ENCODE measurements at regions not wholly inside any gene's neighbourhood (a gene's known extent, or its start where the extent isn't known, plus 50 kb on each side); places are given as distances from the start of the nearest gene placed in this dataset.

DNA sequence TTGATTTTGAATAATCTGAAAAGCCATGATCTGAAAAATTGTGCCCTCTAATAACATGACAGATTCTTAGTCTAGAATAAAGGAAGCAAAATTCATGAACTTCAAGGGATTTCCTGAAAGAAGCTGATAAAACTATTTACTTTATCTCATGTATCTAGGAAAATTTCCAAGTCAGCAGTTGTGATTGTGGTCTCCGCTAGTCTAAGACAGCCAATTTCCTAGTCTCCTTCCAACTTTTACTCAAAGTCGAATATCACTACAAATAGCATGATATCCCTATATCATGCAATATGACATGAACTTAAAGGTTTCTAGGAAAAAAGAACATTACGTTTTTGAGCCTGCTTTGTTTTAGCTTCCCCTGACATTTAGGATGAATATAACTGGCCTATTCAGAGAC is 202.1 kb upstream of the GHITM start:
- DNase-seq (ENCODE audit: low spot score): no peak

DNA sequence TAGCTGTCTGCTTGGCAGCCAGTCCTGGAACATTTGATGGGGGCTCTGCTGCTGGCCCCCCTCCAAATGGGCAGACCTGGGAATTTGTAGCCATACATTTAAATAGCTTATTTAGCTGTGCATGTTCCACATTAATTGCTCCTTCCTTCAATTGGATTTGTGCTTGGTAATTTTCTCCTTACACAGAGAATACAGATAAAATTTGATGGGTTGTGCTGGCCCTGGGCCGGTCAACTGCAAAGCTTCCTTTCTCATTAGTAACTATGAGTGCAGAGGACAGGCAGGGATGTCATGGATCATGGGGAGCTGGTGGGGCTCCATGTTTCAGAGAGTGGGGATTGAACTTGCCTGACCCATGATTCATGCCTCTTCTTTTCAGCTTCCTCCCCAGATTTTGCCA is 201.5 kb upstream of the GHITM start:
- DNase-seq (ENCODE audit: low spot score): no peak

DNA sequence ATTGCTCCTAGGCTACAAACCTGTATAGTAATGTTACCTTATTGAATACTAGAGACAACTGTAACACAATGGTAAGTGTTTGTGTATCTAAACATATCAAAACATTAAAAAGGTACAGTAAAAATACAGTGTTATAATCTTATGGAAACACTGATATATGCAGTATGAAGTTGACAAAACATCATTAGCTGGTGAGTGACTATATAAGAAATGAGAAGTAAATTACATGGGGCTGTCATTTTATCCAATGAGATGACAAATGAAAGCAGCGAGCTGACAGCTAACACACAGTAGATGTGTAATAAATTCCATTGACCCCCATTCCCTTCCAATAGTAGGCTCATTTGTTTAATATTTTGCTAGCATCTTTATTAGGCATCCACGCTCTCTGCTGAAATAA is 198.1 kb upstream of the GHITM start:
- no peak for DNase-seq (ENCODE audit: low spot score)

DNA sequence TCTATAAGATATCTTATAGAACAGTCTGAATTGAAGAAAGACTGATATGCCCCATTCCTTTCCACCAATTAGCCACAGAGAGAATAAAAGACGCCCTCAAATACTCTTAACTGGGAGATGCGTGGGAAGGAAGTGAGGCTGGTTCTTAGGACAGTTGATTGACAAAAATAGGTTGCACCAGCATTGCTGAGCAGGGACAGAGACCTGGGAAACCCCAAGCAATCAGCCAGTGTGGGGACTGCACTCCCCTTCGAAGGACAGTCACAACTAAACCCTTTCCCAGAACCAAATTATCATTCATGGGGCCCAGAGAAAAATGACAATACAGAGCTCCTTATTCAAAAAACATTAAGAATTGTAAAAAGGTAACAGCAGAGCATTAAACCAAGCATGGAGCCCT is 196.9 kb upstream of the GHITM start:
- no peak for DNase-seq (ENCODE audit: low spot score)

DNA sequence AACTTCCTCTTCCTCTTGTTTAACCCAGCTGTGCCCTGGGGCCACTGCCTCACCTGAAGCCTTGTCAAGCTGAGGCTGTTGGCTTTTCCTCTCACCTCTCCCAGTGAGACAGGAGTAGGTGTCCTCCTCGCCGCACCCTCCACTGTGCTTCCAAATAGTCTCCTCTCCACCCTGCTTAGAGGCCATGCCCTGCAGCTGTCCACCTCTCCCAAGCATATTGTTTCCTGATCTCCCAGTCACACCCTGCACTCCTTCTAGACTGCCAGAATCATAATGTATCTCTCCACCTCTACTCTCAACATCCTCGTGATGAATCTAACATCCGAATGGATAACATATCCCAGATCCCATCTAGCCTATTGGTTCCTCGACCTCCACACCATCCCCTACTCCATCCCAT is 196.3 kb upstream of the GHITM start:
- DNase-seq (ENCODE audit: low spot score): no peak

DNA sequence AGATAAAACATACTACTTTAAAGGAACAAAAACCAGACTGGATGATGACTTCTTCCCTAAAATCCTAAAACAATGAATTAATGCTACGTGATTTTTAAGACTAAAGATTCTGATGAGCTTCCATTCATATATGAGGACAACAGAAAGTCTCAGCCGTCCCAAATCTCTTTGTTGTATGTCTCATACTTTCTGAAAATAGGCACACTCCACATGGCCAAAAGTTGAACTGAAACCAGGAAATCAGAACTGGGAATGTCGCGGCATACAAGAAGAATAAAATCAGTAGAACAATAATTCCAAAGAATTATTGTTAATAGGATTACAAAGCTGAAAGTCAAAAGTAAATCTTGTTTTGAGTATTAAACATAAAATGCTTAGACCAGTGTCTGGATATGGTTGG is 195.4 kb upstream of the GHITM start:
- no peak for DNase-seq (ENCODE audit: low spot score)

DNA sequence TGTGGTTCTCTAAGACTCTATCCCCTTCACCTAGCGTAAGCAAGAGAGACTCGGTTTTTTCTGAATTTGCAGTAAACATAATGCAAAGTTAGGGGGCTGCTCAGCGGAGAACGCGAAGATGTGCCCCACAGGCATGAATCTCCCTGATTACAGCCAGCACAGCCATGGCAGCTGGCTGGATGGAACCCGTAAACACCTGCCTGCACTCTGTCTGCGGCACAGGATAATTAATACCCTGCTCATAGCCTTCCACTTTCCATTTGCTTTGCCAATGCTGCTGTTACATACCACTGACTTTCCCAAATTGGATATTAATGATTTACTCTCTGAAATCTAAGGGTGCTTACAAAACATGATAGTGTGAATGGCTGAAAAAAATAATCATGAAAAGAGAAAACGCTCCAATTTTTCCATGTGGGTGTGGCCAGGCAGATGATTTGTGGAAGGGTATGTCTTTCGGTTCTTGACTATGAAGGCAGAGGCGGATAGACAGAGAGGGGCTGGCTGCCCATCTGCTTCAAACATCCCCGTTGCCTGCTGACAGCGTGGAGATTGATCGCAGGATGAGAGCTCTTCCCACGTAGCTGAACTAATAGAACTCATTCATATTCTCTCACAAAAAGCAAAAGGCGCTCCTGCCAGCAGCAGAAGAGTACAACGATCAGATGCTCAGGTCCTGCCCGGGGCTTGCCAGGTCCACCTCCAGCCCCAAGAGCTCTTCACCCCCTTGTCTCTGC is 193.2 kb upstream of the GHITM start:
- no peak for DNase-seq (ENCODE audit: low spot score)

DNA sequence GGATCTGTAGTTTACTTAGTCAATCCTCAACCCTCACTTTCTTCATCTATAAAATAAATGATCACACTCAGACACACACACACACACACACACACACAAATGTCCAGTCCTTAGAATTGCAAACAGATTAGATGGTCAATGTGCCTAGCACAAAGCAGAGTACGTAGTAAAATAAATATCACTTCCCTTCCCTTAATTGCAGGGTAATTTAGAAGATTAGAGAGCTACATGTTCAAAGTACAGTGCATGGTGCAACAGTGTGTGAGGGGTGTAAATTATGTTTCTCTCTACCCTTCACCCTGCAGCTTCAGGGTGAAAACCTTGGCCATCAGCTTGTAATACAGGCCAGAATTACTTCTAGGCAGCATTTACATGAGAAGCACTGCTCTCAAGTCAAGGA is 187.0 kb upstream of the GHITM start:
- no peak for DNase-seq (ENCODE audit: low spot score)

DNA sequence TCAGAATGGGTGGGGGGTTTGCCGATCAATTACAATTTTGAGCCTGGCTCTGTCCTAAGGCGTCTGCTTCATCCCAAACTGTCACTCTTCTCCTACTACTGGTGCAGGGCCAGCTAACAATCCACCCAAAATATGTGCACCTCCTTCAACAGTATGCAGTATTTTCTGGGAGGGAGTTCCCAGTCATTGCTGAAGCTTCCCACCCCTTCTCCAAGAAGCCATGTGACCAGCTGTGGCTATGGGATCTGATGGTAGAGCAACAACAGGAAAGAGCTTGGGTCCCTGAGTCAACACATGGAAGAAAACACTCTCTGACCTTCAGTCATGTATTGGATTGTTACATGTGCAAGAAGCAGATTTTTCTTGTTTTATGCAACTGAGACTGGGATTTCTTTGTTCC is 185.7 kb upstream of the GHITM start:
- no peak for DNase-seq (ENCODE audit: low spot score)

DNA sequence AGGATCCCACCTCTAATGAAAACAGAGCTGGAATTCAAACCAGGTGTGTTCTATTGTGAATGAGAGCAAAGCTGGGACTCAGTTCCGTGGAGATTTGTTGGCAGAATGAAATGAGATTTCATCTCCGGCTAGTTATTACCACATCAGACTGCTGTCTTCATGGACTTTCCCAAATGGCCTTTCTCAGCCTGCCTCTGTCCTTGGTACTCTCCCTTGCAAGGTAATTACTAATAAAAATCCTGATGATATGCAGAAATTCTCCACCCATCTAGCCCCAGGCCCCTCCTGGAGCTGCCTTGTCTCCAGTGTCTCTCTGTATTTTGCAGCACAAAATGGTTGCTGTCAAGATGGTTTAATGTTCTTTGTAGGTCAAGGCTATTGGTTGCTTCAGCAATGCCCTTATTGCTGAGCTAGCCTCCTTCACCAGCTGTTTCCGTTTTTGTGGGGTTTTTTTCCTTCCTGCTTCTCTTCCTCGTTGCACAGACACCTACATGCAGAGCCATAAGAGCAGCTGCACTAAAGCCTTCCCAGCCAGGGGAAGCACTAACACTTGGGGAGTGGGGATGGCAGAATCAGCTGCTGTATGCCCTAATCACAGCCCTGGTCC is 185.0 kb upstream of the GHITM start:
- DNase-seq (ENCODE audit: low spot score): no peak

DNA sequence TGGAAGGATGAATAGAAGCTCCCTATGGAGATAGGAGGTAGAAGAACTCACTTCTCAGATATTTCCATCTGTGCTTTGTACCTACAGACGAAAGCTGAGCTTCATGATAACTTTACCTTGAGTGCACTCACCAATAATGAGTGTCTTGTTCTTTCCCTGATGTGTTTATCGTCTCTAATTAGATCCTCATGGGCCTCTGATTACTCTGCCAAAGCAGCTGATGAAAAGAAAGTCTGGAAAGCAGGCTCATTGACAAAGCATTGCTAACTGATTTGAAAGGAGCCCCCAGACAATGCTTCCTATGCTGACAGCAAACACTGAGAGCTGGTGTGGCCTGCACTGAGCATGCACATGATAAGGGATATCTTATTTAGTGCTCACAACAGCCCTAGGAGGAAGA is 183.9 kb upstream of the GHITM start:
- DNase-seq (ENCODE audit: low spot score): no peak

DNA sequence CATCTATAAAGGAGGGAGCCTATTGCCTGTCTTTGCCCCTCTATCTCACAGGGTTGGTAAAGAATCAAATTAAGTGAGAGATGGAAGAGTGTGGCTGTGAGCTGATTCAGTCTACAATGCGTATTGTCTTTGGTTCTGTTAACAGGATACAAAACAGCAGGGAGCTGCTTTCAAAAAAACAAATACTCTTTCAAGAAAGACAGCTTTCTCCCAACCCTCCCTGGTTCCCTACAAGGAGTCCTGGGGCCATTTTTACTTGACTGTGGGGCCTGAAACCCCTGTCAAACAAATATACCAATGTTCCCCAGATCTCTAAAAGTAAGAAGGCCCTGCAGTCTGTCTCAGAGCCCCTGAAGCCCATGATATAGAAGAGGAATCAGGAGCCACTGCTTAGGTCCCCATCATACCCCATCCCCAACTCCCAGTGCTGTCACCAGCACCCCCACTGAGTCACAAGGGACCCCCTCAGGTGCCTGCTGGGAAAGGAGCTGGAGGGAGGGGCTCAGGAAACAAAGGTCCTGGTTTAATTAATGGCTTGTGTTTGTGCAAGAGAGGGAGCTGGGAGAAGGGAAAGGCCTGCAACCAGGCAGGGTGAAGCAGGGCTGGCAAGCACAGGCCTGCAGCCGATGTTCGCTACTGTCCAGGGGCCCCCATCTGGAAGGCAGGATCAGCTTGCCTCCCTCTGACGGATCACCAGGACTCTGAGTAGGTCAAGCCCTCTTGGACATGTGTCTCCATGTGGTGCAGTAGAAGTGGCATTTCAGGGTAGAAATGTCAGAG is 182.0 kb upstream of the GHITM start:
- DNase-seq (ENCODE audit: low spot score): no peak

DNA sequence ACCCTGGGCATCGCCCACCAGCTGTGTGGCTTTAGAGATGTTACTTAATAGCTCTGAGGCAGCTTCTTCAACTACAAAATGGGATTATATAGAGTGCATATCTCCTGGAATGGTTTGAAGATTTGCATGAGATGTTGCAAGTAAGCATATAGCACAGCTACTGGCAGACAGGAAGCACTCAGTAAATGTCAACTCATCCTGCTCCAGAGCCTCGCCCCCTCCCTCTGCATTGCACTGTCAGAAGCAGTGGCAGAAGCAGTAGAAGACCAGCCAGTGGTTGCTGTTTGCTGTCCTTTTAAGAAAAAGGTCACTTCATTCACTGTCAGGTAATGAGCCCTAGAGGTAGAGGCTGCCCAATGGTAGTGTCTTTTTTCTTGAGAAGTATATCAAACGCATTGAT is 180.0 kb upstream of the GHITM start:
- no peak for DNase-seq (ENCODE audit: low spot score)

DNA sequence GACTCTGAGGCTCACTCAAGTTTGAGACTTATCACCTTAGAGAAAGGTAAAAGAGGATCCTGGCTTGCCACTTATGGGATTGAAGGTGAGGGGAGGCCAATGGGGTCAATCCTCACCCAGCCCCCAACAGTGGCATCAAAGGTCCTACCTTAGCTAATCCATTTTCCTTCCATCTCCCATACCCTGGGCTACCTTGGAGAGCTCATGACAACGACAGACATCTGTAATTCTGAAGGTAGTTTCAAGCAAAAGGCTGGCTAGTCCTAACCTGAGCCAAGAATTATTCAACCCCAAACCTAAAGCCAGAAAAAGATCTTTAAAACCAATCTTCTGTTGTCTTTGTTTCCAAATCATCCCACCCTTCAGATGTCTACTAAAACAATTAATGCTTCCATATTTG is 179.2 kb upstream of the GHITM start:
- no peak for DNase-seq (ENCODE audit: low spot score)

DNA sequence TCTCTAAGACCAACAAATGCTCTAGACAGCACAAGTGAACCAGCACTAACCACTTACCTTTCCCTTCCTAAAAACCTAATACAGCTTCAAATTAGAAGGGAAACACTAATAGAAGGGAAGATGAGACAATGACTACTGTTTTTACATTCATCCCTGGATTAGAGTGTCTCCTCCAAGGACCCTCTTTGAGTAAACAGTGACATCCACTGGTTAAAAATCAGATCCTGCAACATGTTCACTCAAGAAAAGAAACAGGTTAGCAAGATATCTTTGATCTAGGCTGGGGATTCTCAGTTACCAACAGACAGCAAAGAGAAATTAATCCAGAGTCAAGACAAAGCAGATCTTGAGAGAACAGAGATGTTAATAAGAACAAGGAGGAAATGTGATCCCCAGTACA is 177.7 kb upstream of the GHITM start:
- no peak for DNase-seq (ENCODE audit: low spot score)

DNA sequence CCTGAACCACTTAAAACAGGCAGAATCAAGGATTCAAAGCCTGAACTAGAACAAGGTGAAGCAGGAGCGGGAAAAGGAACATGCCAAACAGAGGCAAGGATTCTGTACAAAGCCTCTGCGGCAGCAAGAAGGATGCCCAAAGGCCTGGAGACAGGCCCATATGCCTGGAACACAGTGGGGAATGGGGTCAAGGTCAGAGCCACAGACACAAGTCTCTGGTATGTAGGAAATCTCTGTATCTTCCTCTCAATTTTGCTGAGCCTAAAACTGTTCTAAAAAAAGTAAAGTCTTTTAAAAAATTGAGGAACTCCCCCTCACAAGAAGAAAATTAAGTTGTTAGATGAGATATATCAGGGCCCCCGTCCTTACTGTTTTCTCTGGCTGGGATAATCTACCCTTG is 175.9 kb upstream of the GHITM start:
- DNase-seq (ENCODE audit: low spot score): no peak

DNA sequence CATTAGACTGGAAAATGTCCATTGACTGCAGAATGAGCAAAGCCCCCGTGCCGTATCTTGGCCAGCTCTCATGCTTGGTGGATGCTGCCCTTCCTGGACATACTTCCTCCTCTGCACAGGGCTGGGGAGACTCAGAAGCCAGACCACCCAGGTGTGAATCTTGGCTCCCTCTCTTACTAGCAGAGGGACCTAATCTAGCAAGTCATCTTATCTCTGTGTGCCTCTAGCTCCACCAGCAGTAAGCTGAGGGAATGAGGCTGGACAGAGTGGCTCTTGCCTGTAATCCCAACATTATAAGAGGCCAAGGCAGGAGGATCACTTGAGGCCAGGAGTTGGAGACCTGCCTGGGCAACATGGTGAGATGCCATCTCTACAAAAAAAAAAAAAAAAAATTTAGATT is 173.8 kb upstream of the GHITM start:
- no peak for DNase-seq (ENCODE audit: low spot score)

DNA sequence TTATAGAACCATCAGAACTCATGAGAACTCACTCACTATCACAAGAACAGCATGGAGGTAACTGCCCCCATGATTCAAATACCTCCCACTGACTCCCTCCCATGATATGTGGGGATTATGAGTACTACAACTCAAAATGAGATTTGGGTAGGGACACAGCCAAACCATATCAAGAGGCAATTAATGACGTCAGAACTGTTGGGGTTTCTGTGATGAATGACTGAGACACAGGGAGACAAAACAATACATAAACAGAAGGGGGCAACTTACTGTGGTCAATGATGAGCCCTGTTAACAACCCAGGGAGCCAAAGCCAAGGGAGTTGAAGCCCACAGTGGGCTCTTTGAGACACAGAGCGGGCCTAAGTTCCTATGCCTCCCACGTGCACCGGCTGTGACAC is 171.3 kb upstream of the GHITM start:
- DNase-seq (ENCODE audit: low spot score): no peak

DNA sequence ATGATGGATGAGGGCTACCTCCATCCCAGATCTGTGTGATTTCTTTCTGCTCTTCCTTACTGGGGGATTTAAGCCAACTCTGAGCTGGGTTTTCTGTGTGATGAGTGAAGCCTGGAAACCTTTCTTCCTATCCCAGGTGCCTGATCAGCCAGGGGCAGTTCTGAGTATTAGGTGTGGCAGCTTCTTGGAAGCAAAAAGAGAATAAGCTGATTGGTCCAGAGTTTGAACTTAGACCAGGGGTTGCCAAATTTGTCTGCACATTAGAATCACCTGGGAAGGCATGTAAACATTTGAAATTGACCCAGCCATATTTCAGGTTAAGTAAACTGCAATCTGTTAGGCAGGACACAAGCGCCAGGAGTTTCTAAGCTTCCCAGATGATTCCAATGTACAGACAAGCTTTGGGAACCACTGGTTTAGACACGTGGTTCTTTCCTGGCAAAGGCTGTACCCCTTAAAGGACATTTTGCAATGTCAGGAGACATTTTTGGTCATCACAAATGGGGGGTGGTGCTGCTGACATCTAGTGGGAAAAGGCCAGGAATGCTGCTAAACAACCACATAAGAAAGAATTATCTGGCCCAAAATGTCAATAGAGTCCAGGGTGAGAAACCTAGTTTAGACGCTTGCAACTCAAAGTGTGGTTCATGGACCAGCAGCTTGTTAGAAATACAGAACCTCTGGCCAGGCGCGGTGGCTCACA is 160.5 kb upstream of the GHITM start:
- DNase-seq (ENCODE audit: low spot score): no peak

DNA sequence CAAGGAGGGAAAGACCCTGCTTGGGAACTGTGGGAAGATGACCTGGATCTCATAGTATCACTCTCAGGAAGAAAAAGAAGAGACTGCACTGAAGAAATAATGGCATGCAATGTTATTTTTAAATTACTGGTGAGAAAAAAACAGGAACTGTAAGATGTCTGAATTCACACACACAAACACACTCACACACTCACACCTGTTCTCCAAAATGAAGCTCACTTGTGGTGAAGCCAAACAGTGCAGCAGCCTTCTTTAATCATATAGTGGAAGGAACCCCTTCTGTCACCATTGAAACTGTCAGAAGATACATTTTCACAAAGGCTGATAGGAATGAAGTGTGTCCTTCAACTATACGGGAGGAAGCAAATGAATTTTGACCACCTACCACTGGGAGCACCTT is 156.5 kb upstream of the GHITM start:
- DNase-seq (ENCODE audit: low spot score): no peak

DNA sequence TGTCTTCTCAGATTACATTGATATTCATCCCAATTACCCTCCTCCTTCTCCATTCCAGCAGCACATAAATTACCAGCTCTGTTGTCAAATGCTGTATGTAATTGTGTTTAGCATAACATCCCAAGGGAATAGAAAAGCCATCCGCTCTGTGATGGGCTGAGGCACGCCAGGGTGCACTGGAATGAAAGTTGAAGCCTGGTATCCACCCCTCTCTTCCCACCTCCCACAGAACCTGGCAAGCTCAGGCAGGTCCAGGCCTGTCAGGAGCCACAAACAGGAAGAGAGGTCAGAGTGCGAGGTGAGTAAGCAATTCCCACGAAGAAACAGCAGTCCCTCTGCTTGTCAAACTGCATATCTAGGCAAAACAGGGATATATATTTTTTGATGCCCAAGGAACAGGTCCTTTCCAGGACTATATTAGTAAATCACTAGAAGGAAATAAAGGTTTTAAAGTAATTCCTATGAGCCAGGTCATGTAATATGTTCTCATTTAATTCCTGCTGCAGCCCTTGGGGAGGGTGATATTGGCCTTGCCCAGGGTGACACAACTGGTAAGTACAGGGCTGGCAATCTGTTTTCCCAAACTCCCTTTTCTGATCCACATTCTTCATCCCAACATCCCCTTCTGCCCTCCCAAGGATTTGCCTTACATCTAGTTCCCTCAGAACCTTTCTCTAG is 155.6 kb upstream of the GHITM start:
- no peak for DNase-seq (ENCODE audit: low spot score)

DNA sequence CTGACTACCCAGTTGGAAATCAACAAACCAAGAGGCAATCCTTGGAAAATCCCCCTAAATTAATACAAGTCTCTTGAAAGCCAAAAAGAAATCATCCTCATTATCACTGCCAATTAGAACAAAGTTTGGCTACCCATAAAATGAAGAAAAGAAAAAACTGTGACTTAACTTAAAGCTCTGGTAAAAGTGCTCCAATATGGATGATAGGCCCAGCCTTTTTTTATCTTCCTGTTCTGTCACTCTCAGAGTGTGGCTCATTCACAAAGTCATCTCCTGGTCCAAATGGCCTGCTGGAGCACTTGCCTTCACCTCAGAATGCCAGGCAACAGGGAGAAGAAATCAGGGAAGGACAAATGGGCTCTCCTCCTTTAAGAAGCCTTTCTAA is 155.1 kb upstream of the GHITM start:
- DNase-seq (ENCODE audit: low spot score): no peak
